ENCODE measurements at regions not wholly inside any gene's neighbourhood (a gene's known extent, or its start where the extent isn't known, plus 50 kb on each side); places are given as distances from the start of the nearest gene placed in this dataset.

- TF ChIP-seq POLR2A (IDR thresholded peaks at IDR 0.05; ENCODE audit: low read depth, low read length) = no peak
- FAIRE-seq (no peak), DNase-seq (ENCODE audit: insufficient read length, low spot score) (no peak)
Observed at GRCh38 chr20:51116765-51117686, 94.1 kb upstream of the KCNG1 start.

DNA sequence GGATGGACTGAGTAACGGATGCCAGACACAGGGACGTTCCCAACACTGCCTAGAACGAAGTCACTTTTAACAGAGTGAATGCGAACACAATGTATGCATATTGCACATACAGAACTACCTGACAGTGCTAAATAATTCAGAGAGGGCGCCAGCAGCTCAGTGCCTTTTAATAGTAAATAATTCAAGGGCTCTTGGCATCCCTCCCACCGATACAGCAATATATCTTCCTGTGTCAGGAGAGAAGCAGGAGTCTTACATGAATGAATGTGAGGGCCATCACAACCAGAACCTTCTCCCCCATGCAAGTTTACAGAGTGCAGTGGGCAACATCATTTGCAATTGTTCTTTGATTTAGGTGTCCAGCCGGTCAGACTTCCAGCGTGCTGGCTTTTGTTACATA, 88.4 kb upstream of the KCNG1 start:
- DNase-seq (ENCODE audit: insufficient read length, low spot score) (no peak), FAIRE-seq (no peak)
- no peak for TF ChIP-seq POLR2A (IDR thresholded peaks at IDR 0.05; ENCODE audit: low read depth, low read length)

- no peak for TF ChIP-seq POLR2A (IDR thresholded peaks at IDR 0.05; ENCODE audit: low read depth, low read length)
Observed at GRCh38 chr20:51108638-51109363, 85.9 kb upstream of the KCNG1 start.

GRCh38 chr20:51106011-51106410, 83.1 kb upstream of the KCNG1 start:
- TF ChIP-seq POLR2A (IDR thresholded peaks at IDR 0.05; ENCODE audit: low read depth, low read length) = no peak
- DNase-seq (ENCODE audit: insufficient read length, low spot score) = no peak
- FAIRE-seq = no peak

More at GRCh38 chr20:51108638-51109363, 85.9 kb upstream of the KCNG1 start:
- DNase-seq (ENCODE audit: insufficient read length, low spot score) (no peak), FAIRE-seq (no peak)

- DNase-seq (ENCODE audit: insufficient read length, low spot score) (no peak), FAIRE-seq (no peak)
- TF ChIP-seq POLR2A (IDR thresholded peaks at IDR 0.05; ENCODE audit: low read depth, low read length) = no peak
Observed at GRCh38 chr20:51104960-51105920, 82.3 kb upstream of the KCNG1 start.

DNA sequence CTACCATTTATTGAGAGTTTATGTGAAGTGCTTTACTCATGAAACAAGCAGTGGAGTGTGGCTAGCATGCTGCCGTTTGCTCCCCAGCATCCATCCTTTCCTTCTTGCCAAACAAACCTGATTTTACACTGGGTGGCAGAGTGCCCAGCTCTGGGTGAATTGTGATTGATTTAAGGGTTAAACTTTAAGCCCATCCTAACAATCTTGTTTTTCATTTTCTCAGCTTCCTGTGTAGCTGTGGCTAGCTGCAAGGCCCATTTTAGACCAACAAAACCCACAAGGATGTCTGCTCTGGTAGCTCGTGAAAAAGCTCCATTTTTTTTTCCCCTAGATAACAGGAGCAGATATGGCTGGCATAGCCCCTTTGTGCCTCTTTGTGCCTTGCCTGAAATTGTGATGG, 77.7 kb upstream of the KCNG1 start:
- no peak for TF ChIP-seq POLR2A (IDR thresholded peaks at IDR 0.05; ENCODE audit: low read depth, low read length)
- DNase-seq (ENCODE audit: insufficient read length, low spot score) (no peak), FAIRE-seq (no peak)

GRCh38 chr20:51098284-51098810, 75.4 kb upstream of the KCNG1 start:
- no peak for FAIRE-seq
- no peak for TF ChIP-seq POLR2A (IDR thresholded peaks at IDR 0.05; ENCODE audit: low read depth, low read length)
- DNase-seq (ENCODE audit: insufficient read length, low spot score) = no peak

GRCh38 chr20:51097351-51098120, 74.6 kb upstream of the KCNG1 start:
- FAIRE-seq (no peak), DNase-seq (ENCODE audit: insufficient read length, low spot score) (no peak)
- no peak for TF ChIP-seq POLR2A (IDR thresholded peaks at IDR 0.05; ENCODE audit: low read depth, low read length)

DNA sequence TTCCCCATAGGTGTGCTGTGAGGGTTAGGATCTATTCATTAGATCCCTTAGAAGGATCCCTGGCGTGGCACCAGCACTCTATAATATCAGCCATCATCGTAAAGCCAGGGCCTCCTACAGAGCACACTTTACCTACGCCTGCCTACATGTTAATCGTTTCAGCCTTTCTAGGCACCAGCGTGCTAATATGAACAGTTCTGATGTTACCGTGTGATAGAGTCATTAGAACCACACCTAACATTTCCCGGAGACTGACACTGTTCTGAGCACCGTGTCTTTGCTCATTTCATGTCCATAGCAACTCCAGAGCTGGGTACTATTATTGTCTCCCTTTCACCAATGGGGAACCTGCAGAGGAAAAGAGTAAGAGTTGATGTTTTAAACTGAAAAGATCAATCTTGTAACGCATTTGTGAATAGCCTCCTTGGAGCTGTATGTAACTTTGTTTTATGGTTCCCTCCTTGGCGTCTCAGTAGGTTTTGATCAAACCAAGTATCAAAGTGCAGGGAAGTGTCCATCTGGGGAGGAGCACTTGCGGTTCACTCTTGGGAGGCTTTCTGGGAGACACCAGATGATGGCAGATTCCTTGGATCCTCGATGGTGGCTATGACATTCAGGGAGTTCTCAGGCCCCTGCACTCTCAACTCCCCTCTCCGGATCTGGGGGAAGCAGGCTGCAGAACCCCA, 73.8 kb upstream of the KCNG1 start:
- TF ChIP-seq POLR2A (IDR thresholded peaks at IDR 0.05; ENCODE audit: low read depth, low read length) = no peak
- FAIRE-seq (no peak), DNase-seq (ENCODE audit: insufficient read length, low spot score) (no peak)

DNA sequence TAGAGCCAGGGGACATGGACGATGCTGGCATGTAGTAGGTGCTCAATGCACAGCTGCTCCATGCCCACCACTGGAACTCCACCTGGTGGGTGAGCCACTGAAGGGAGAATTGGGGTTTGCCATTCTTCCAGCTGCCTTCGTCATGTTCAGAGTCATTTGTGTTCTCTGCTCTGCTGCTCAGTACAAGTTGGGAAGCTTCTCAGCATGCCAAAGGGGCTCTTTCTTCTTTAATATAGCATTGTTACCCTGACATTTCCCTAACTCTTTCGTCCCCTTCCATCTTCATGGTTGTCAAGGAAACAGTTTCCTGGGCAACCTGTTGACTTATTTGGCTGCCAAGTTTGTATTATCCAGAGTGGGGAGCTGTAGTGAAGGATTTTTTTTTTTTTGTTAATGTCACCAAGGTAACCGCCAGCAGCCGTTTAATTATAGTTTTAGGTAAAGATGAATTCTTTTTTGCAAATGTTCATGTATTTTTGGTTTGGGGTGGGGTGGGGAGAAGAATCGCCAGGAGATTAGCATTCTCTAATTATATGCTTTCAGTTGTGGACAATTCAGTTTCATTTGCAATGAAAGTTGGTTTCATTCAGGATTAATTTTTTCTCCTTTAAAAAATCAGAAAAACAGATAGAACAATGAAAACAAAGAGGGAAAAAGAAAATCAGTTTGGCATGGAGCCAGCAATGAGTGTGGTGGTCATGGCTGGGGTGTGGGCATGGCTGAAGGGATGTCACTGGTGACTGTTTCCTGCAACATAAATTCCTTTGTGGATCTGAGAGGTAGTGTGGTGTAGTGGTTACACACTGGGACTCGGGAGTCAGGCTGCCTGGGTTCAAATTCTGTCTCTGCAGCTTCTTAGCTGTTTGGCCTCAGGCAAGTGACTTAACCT, 73.0 kb upstream of the KCNG1 start:
- TF ChIP-seq POLR2A (IDR thresholded peaks at IDR 0.05; ENCODE audit: low read depth, low read length) = no peak
- FAIRE-seq (no peak), DNase-seq (ENCODE audit: insufficient read length, low spot score) (no peak)

DNA sequence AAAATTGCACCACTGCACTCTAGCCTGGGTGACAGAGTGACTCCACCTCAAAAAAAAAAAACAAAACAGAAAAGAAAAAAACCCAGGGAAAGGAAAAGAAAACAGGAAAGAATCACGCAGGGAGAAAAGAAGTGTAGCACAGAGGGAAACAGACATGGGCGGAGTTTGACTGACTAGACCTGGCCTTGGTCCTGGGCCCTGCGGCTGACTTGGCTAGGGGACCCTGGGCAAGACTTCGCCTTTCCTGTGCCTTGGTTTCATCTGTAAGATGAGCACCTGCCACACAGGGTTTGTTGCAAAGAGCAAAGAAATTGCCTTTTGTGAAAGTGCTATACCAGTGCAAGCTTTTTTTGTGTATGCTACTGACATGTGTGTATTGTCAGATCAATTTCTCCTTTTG, 71.3 kb upstream of the KCNG1 start:
- no peak for TF ChIP-seq POLR2A (IDR thresholded peaks at IDR 0.05; ENCODE audit: low read depth, low read length)
- DNase-seq (ENCODE audit: insufficient read length, low spot score) = no peak
- FAIRE-seq = no peak
